Activated CD4-positive, alpha-beta memory T cell treated with anti-CD3 and anti-CD28 coated beads, Interleukin-2, amount 10 ng/mL, durations not matched to agents 7 days and 5 days (primary cell): ENCODE measurements at regions not wholly inside any gene's neighbourhood (a gene's known extent, or its start where the extent isn't known, plus 50 kb on each side); places are given as distances from the start of the nearest gene placed in this dataset.
"Not testable (repeated sequence)": the region's sequence is repeated elsewhere in the genome, so short reads cannot be mapped to it uniquely, and the experiment has no call there.

Experiments
- CTCF ChIA-PET: fragments of 350-600 bp; sonication (Branson Sonifier 250); formaldehyde crosslinking; loops from one replicate; lab custom pipeline; 2021; ENCODE audit warnings: antibody characterized with exemption, inconsistent platforms; lab: Charles Lee
- POLR2A ChIA-PET: fragments of 350-600 bp; sonication (Branson Sonifier 250); formaldehyde crosslinking; loops from one replicate; lab custom pipeline; 2021; ENCODE audit warnings: antibody characterized with exemption; lab: Charles Lee
- DNase-seq: peaks from one replicate; pipeline ENCODE4 v3.0.0-alpha.2; 2020
- H3K27ac Mint-ChIP-seq: one replicate; pipeline ENCODE4 v1.8.0; 2021; ENCODE audit warnings: mild to moderate bottlenecking, mixed read lengths
- H3K27me3 Mint-ChIP-seq: one replicate; pipeline ENCODE4 v1.8.0; 2021; ENCODE audit warnings: mixed read lengths
- H3K36me3 Mint-ChIP-seq: one replicate; pipeline ENCODE4 v1.8.0; 2021; ENCODE audit warnings: low read depth, mixed read lengths
- H3K4me1 Mint-ChIP-seq: one replicate; pipeline ENCODE4 v1.8.0; 2021; ENCODE audit warnings: mixed read lengths
- H3K4me3 Mint-ChIP-seq: one replicate; pipeline ENCODE4 v1.8.0; 2021; ENCODE audit warnings: mild to moderate bottlenecking, mixed read lengths
- H3K9me3 Mint-ChIP-seq: one replicate; pipeline ENCODE4 v1.8.0; 2021; ENCODE audit warnings: mixed read lengths

- POLR2A ChIA-PET: no interaction called here
- H3K4me3 Mint-ChIP-seq: no peak overlapping the region
- no peaks in the 10 kb centered on the region for H3K27me3 Mint-ChIP-seq
- DNase-seq: no peak
- H3K27ac Mint-ChIP-seq: no peak overlapping the region
- no peaks in the 10 kb centered on the region for H3K4me1 Mint-ChIP-seq
- CTCF ChIA-PET: no interaction called here
- no peaks in the 10 kb centered on the region for H3K9me3 Mint-ChIP-seq
- no peaks in the 10 kb centered on the region for H3K36me3 Mint-ChIP-seq
Observed at GRCh38 chrX:98065151-98065550, 1181.4 kb downstream of the RPA4 start.

GRCh38 chrX:98067611-98068010 lies 1183.9 kb downstream of the RPA4 start:
- Mint-ChIP-seq H3K4me3 (no peak overlapping the region), H3K27me3 (no peaks in the 10 kb centered on the region), H3K4me1 (no peaks in the 10 kb centered on the region), H3K36me3 (no peaks in the 10 kb centered on the region), H3K9me3 (no peaks in the 10 kb centered on the region), H3K27ac (no peak overlapping the region)
- CTCF ChIA-PET: no interaction called here
- POLR2A ChIA-PET: no interaction called here
- no peak for DNase-seq

GRCh38 chrX:98068024-98068580 lies 1184.4 kb downstream of the RPA4 start:
- POLR2A ChIA-PET: no interaction called here
- H3K36me3 Mint-ChIP-seq: no peaks in the 10 kb centered on the region
- H3K27me3 Mint-ChIP-seq: no peaks in the 10 kb centered on the region
- DNase-seq: no peak
- no peaks in the 10 kb centered on the region for H3K9me3 Mint-ChIP-seq
- H3K4me1 Mint-ChIP-seq: no peaks in the 10 kb centered on the region
- no peak overlapping the region for H3K4me3 Mint-ChIP-seq
- CTCF ChIA-PET: no interaction called here
- no peak overlapping the region for H3K27ac Mint-ChIP-seq

- Mint-ChIP-seq H3K4me1 (no peaks in the 10 kb centered on the region), H3K36me3 (no peaks in the 10 kb centered on the region), H3K9me3 (no peaks in the 10 kb centered on the region), H3K4me3 (no peak overlapping the region), H3K27me3 (no peaks in the 10 kb centered on the region), H3K27ac (no peak overlapping the region)
- ChIA-PET POLR2A (no interaction called here), CTCF (no interaction called here)
- DNase-seq: no peak
Observed at GRCh38 chrX:98071331-98071730, 1187.6 kb downstream of the RPA4 start.

- ChIA-PET POLR2A (no interaction called here), CTCF (no interaction called here)
- no peaks in the 10 kb centered on the region for H3K27me3 Mint-ChIP-seq
- no peaks in the 10 kb centered on the region for H3K4me1 Mint-ChIP-seq
- no peak for DNase-seq
- no peak overlapping the region for H3K4me3 Mint-ChIP-seq
- H3K9me3 Mint-ChIP-seq: peaks cover 2% of the 10 kb centered on the region
- H3K27ac Mint-ChIP-seq: no peak overlapping the region
- no peaks in the 10 kb centered on the region for H3K36me3 Mint-ChIP-seq
Observed at GRCh38 chrX:98077440-98077839, 1193.7 kb downstream of the RPA4 start.

DNA sequence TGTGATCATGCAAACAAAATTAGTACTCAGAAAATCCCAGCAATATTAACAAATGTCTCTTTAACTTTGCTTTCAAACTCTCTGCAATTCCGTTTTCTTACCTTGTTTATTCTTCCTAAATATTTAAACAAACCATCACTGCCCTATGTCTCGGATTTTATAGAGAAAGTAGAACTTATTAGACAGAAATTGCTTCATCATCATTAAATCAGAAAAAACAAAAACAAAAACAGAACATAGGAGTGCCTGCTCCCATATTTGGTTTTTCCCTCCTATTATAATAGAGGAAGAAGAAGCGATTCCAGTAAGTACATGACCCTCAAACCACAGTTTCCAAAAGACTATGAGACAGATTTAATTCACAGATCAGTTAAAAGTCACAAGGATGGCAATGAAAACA lies 1228.0 kb downstream of the RPA4 start:
- no peak overlapping the region for H3K27ac Mint-ChIP-seq
- no peaks in the 10 kb centered on the region for H3K4me1 Mint-ChIP-seq
- no peak overlapping the region for H3K4me3 Mint-ChIP-seq
- no peak for DNase-seq
- no peaks in the 10 kb centered on the region for H3K27me3 Mint-ChIP-seq
- no peaks in the 10 kb centered on the region for H3K9me3 Mint-ChIP-seq
- no peaks in the 10 kb centered on the region for H3K36me3 Mint-ChIP-seq
- POLR2A ChIA-PET: no interaction called here
- CTCF ChIA-PET: no interaction called here

- ChIA-PET POLR2A (no interaction called here), CTCF (no interaction called here)
- Mint-ChIP-seq H3K9me3 (no peaks in the 10 kb centered on the region), H3K36me3 (no peaks in the 10 kb centered on the region), H3K27me3 (no peaks in the 10 kb centered on the region), H3K4me1 (no peaks in the 10 kb centered on the region), H3K4me3 (no peak overlapping the region), H3K27ac (no peak overlapping the region)
- no peak for DNase-seq
Observed at GRCh38 chrX:98114021-98114420, 1230.3 kb downstream of the RPA4 start.

DNA sequence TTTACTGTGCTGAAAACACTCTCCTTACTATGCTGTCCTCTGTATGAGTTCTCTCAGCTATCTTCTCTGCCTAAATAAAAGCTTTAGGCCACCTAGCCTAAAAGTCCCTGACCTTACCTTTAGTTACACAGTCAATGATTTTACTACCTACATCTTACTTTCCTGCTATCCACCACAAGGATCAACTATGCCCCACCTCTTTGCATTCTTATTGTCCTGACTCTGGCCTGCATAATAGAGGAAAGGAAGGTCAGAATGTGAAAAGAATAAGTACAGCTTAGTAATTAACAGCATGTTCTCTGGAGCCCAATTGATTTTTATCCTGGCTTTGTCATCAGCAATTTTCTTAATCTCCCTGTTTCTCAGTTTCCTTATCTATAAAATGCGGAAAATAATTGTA lies 1257.8 kb downstream of the RPA4 start:
- Mint-ChIP-seq H3K4me3 (no peak overlapping the region), H3K4me1 (no peaks in the 10 kb centered on the region), H3K27ac (no peak overlapping the region), H3K27me3 (no peaks in the 10 kb centered on the region), H3K9me3 (peaks cover 2% of the 10 kb centered on the region), H3K36me3 (no peaks in the 10 kb centered on the region)
- DNase-seq: no peak
- ChIA-PET CTCF (no interaction called here), POLR2A (no interaction called here)

- POLR2A ChIA-PET: no interaction called here
- no peak for DNase-seq
- H3K36me3 Mint-ChIP-seq: no peaks in the 10 kb centered on the region
- no peaks in the 10 kb centered on the region for H3K9me3 Mint-ChIP-seq
- no peaks in the 10 kb centered on the region for H3K4me1 Mint-ChIP-seq
- H3K27ac Mint-ChIP-seq: no peak overlapping the region
- CTCF ChIA-PET: no interaction called here
- no peaks in the 10 kb centered on the region for H3K27me3 Mint-ChIP-seq
- H3K4me3 Mint-ChIP-seq: no peak overlapping the region
Observed at GRCh38 chrX:98191003-98191402, 1307.3 kb downstream of the RPA4 start.

DNA sequence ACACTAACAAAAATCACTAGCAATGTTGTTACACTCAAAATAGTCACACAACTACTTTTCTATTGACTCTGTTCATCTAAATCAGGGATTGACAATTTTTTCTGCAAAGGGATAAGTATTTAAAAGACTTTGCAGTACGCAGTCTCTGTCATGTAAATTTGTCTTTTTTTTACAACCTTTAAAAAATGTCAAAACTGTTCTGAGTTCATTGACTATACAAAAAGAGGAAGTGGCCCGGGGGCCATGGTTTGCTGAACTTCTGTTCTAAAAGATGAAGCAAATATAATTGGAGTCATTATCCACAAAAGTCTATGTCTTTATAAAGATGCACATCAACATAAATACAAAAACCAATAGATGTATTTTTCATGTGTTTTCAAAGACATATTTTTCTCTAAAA lies 1310.3 kb downstream of the RPA4 start:
- Mint-ChIP-seq H3K4me1 (no peaks in the 10 kb centered on the region), H3K4me3 (no peak overlapping the region), H3K36me3 (no peaks in the 10 kb centered on the region), H3K27ac (no peak overlapping the region), H3K27me3 (no peaks in the 10 kb centered on the region), H3K9me3 (peaks cover 2% of the 10 kb centered on the region)
- DNase-seq: no peak
- ChIA-PET CTCF (no interaction called here), POLR2A (no interaction called here)

- Mint-ChIP-seq H3K4me3 (no peak overlapping the region), H3K27me3 (no peaks in the 10 kb centered on the region), H3K27ac (no peak overlapping the region), H3K9me3 (peaks cover 1% of the 10 kb centered on the region), H3K4me1 (no peaks in the 10 kb centered on the region), H3K36me3 (no peaks in the 10 kb centered on the region)
- ChIA-PET POLR2A (no interaction called here), CTCF (no interaction called here)
- DNase-seq: no peak
Observed at GRCh38 chrX:98203800-98204199, 1320.1 kb downstream of the RPA4 start.

- DNase-seq: no peak
- Mint-ChIP-seq H3K4me1 (no peaks in the 10 kb centered on the region), H3K27ac (no peak overlapping the region), H3K36me3 (no peaks in the 10 kb centered on the region), H3K27me3 (no peaks in the 10 kb centered on the region), H3K9me3 (no peaks in the 10 kb centered on the region), H3K4me3 (no peak overlapping the region)
- ChIA-PET CTCF (no interaction called here), POLR2A (no interaction called here)
Observed at GRCh38 chrX:98207947-98208346, 1324.2 kb downstream of the RPA4 start.

DNA sequence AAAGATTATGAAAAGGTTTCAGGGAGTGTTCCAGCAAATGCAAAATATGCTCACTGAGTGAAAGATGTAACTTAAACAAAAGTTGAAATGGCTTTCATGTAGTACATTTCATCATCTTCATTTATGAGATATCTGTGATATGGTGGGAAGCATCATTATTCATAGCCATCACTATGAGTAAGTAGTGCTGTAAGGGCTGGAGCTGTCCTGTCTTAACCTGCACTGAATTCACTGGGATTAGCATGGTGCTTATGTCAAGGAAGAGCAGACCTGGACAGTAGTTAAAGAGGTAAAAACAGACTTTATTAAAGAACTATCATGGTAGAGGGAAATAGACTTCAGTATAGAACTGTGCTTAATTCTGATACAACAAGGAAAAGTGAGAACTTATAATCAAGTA lies 1347.3 kb downstream of the RPA4 start:
- Mint-ChIP-seq H3K9me3 (no peaks in the 10 kb centered on the region), H3K4me1 (no peaks in the 10 kb centered on the region), H3K27ac (no peak overlapping the region), H3K4me3 (no peak overlapping the region), H3K36me3 (no peaks in the 10 kb centered on the region), H3K27me3 (no peaks in the 10 kb centered on the region)
- no peak for DNase-seq
- ChIA-PET POLR2A (no interaction called here), CTCF (no interaction called here)

GRCh38 chrX:98240061-98240460 lies 1356.4 kb downstream of the RPA4 start:
- CTCF ChIA-PET: interaction anchor here (0.7 kb wide), 1 partner anchor 367 kb away, joined by 3 read pairs; no protein-coding TSS in a partner anchor
- H3K36me3 Mint-ChIP-seq, H3K9me3 Mint-ChIP-seq, H3K4me3 Mint-ChIP-seq, POLR2A ChIA-PET, H3K4me1 Mint-ChIP-seq, DNase-seq, H3K27ac Mint-ChIP-seq, H3K27me3 Mint-ChIP-seq: not testable (repeated sequence)
